Sigmoid colon (tissue), 6 donors: ENCODE measurements at regions not wholly inside any gene's neighbourhood (a gene's known extent, or its start where the extent isn't known, plus 50 kb on each side); places are given as distances from the start of the nearest gene placed in this dataset.

ENCODE experiments used
- DNase-seq: peaks from one replicate; pipeline ENCODE4 v3.0.0-alpha.2; 2019
- H3K27ac ChIP-seq, 4 donors: fragments of 200-600 bp; sonication (generic); one replicate each; pipeline ENCODE4 v1.5.1; 2016 to 2019; ENCODE audit warnings: mild to moderate bottlenecking in 1 of 4
- H3K27me3 ChIP-seq, 3 donors: fragments of 200-600 bp; sonication (generic); one replicate each; pipeline ENCODE4 v1.5.1; 2019; ENCODE audit warnings: mild to moderate bottlenecking in 1 of 3
- H3K36me3 ChIP-seq, 4 donors: fragments of 200-600 bp; sonication (generic); one replicate each; pipeline ENCODE4 v1.5.1; 2016 to 2019
- H3K4me1 ChIP-seq, 4 donors: fragments of 200-600 bp; sonication (generic); one replicate each; pipeline ENCODE4 v1.5.1; 2017 to 2019
- H3K4me3 ChIP-seq, 4 donors: fragments of 200-600 bp; sonication (generic); one replicate each; pipeline ENCODE4 v1.5.1; 2017 to 2019; ENCODE audit warnings: mild to moderate bottlenecking in 2 of 4, moderate library complexity in 1 of 4
- H3K9me3 ChIP-seq, 4 donors: fragments of 200-600 bp in 3 of 4; sonication (generic) in 3 of 4; one replicate each; pipeline versions ENCODE4 v1.5.1 to v1.6.1; 2013 to 2019
- EP300 ChIP-seq, 4 donors: sonication (generic); formaldehyde crosslinking; IDR thresholded peaks; one replicate each; pipeline ENCODE4 v1.6.1; 2017; ENCODE audit warnings: antibody characterized with exemption in 4 of 4
- POLR2A ChIP-seq, 2 donors: fragments of 450-650 bp; IDR thresholded peaks; one replicate each; pipeline ENCODE4 v1.6.1; 2016; ENCODE audit warnings: antibody characterized with exemption in 2 of 2, mild to moderate bottlenecking in 2 of 2, moderate library complexity in 2 of 2
- POLR2AphosphoS5 ChIP-seq, 4 donors: sonication (generic); formaldehyde crosslinking; IDR thresholded peaks; one replicate each; pipeline ENCODE4 v1.6.1; 2017; ENCODE audit warnings: antibody characterized with exemption in 4 of 4
- WGBS, 2 donors: extraction: QIAGEN DNeasy Blood & Tissue Kit; methylation state at CpG; one replicate each; pipeline ENCODE4 v1.1.7; 2013; 5-methylcytosine and 5-hydroxymethylcytosine counted together
- intact Hi-C: fragments of 100-400 bp; cut with DNase I; formaldehyde crosslinking; loops from one replicate; pipeline ENCODE4 v1.15.1; 2023
- TF ChIP-seq, protein P1 (sequence below), 4 experiments: fragments of 450-650 bp in 3 of 4; fragments of 200-600 bp in 1 of 4; IDR thresholded peaks; one replicate each; pipeline ENCODE4 v1.5.1; 2016 to 2019; ENCODE audit warnings: antibody characterized with exemption in 4 of 4, mild to moderate bottlenecking in 3 of 4, moderate library complexity in 2 of 4
- donor health status: healthy with polysubstance abuse.
- donor health status: healthy.

DNA sequence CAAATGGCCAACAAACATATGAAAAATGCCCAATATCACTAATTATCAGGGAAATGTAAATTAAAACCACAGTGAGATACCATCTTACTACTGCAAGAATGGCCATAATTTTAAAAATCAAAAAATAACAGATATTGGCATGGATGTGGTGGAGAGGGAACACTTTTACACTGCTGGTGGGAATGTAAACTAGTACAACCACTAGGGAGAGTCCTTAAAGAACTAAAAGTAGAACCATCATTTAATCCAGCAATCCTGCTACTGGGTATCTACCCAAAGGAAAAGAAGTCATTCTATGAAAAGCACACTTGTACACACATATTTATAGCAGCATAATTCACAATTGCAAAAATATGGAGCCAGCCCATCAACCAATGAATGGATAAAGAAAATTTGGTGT, 459.7 kb downstream of the GXYLT1 start:
- Histone ChIP-seq H3K27me3 (no peaks in the 10 kb centered on the region), H3K36me3 (no peaks in the 10 kb centered on the region), H3K4me3 (no peak overlapping the region), H3K4me1 (no peaks in the 10 kb centered on the region), H3K9me3 (no peaks in the 10 kb centered on the region), H3K27ac (no peak overlapping the region)
- intact Hi-C loops, result loop anchor here (10.0 kb wide), 1 partner anchor 340 kb away; no protein-coding TSS in a partner anchor
- TF ChIP-seq POLR2AphosphoS5 (IDR thresholded peaks at IDR 0.05), result no peak
- TF ChIP-seq, protein P1, sequence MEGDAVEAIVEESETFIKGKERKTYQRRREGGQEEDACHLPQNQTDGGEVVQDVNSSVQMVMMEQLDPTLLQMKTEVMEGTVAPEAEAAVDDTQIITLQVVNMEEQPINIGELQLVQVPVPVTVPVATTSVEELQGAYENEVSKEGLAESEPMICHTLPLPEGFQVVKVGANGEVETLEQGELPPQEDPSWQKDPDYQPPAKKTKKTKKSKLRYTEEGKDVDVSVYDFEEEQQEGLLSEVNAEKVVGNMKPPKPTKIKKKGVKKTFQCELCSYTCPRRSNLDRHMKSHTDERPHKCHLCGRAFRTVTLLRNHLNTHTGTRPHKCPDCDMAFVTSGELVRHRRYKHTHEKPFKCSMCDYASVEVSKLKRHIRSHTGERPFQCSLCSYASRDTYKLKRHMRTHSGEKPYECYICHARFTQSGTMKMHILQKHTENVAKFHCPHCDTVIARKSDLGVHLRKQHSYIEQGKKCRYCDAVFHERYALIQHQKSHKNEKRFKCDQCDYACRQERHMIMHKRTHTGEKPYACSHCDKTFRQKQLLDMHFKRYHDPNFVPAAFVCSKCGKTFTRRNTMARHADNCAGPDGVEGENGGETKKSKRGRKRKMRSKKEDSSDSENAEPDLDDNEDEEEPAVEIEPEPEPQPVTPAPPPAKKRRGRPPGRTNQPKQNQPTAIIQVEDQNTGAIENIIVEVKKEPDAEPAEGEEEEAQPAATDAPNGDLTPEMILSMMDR (IDR thresholded peaks at IDR 0.05), result peak in 2 of 4 experiments; percentile 19 to 29
- DNase-seq, result no peak

DNA sequence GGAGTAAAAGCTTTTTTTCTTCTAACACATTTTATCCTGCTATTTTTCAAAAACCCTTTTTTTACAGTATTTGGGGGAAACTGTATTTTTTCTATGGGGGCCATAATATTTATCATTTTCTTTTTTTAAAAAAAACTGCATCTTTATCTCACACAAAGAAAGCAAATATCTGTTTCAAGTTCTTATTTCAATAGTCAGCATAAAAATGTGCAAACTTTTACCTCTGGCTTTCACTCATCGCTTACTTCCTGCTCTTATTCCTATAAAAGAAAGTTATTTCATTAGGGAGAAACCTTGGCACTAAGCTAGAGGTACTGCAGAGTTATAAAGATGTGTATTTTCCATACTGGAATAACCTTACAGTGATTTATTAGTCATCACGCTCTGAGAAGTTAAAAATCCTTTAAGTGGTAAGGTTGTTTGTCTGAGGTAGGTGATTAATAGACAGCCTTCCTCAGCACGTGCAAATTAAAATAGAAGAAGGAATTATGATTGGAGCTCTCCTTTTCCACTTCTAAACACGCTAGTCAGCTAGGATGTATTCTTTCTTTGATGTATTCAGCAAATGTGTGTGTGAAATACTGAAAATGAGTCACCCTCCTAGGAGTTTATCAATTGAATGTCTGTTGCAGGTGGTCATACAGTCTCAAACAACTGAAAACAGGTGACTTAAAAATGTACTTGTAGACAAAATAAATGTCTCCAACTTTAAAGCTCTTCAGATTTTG, 461.0 kb downstream of the GXYLT1 start:
- Histone ChIP-seq H3K9me3 (no peaks in the 10 kb centered on the region), H3K27me3 (no peaks in the 10 kb centered on the region), H3K27ac (no peak overlapping the region), H3K36me3 (no peaks in the 10 kb centered on the region), H3K4me1 (no peaks in the 10 kb centered on the region), H3K4me3 (no peak overlapping the region)
- no peak for DNase-seq
- intact Hi-C loops, result loop anchor here (10.0 kb wide), 1 partner anchor 341 kb away; no protein-coding TSS in a partner anchor
- TF ChIP-seq POLR2AphosphoS5 (IDR thresholded peaks at IDR 0.05), result no peak
- WGBS, 2 donors, result 37 to 58% methylated on average over 4 of the region's 4 CpGs

DNA sequence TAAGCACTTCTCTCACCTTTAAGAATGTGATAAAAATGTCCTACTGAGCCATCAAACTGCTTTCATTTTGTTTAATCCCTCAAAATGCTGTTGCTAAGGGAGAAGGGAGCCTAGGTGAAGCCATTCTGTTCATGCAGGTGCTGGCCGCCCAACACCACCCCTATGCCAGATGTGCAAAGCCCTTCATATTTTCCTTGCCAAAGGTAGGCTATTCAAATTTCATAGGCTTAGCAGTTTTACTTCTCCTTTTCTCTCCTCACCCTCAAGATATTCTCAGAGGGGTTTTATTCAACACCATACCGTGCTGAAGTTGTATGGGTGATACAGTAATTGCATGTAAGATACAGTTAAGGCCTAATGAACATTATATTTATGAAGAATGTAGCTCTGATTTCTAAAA, 461.7 kb downstream of the GXYLT1 start:
- no peaks in the 10 kb centered on the region for H3K9me3 ChIP-seq
- H3K27me3 ChIP-seq, result no peaks in the 10 kb centered on the region
- no peak overlapping the region for H3K27ac ChIP-seq
- H3K4me1 ChIP-seq, result no peaks in the 10 kb centered on the region
- H3K4me3 ChIP-seq, result no peak overlapping the region
- intact Hi-C loops, result loop anchor here (10.0 kb wide), 1 partner anchor 342 kb away; no protein-coding TSS in a partner anchor
- 84 to 91% methylated on average over 2 of the region's 2 CpGs for WGBS, 2 donors
- DNase-seq, result no peak
- TF ChIP-seq POLR2A (IDR thresholded peaks at IDR 0.05), result no peak
- no peak for TF ChIP-seq POLR2AphosphoS5 (IDR thresholded peaks at IDR 0.05)
- TF ChIP-seq, protein P1 (IDR thresholded peaks at IDR 0.05), result no peak
- no peak for TF ChIP-seq EP300 (IDR thresholded peaks at IDR 0.05)
- no peaks in the 10 kb centered on the region for H3K36me3 ChIP-seq

DNA sequence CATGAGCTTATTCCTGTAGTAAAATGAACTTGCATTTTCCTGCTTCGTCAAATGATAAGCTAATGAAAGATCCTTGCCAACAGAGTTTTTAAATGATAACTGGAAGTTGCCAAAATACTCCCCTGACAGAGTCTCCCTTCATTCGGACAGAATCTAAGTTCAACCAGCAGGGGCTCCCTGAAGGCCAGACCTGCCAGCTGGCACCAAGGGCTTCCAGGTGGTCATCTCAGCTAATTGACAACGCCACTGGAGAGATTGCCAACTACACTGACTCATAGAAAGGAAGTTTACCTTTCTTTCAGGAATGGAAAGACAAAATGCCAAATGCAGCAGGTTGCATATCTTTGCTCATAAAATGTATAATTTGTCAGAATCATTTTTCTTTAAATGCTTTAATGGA, 462.8 kb downstream of the GXYLT1 start:
- Histone ChIP-seq H3K4me1 (no peaks in the 10 kb centered on the region), H3K9me3 (no peaks in the 10 kb centered on the region), H3K27ac (no peak overlapping the region), H3K36me3 (no peaks in the 10 kb centered on the region), H3K4me3 (no peak overlapping the region), H3K27me3 (no peaks in the 10 kb centered on the region)
- intact Hi-C loops, result loop anchor here (10.0 kb wide), 1 partner anchor 343 kb away; no protein-coding TSS in a partner anchor
- WGBS, 2 donors, result 63 to 83% methylated on average over 3 of the region's 3 CpGs
- TF ChIP-seq POLR2A (IDR thresholded peaks at IDR 0.05) (no peak), EP300 (IDR thresholded peaks at IDR 0.05) (no peak), POLR2AphosphoS5 (IDR thresholded peaks at IDR 0.05) (no peak)
- TF ChIP-seq, protein P1 (IDR thresholded peaks at IDR 0.05), result no peak
- DNase-seq, result no peak

DNA sequence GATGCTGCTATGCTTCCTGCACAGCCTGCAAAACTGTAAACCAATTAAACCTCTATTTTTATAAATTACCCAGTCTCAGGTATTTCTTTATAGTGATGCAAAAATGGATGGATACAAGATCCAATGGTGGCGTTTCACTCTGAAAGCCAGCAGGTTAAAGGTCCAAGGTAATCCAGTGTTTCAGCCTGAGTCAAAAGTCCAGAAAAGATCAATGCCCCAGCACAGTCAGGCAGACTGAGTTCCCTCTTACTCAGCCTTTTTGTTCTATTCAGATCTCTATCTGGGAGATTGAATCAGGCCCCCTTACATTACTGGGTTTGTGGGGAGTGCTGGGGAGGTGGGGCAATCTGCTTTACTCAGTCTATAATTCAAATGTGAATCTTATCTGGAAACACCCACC, 464.5 kb downstream of the GXYLT1 start:
- Histone ChIP-seq H3K4me3 (no peak overlapping the region), H3K27ac (no peak overlapping the region), H3K36me3 (no peaks in the 10 kb centered on the region), H3K27me3 (no peaks in the 10 kb centered on the region), H3K9me3 (no peaks in the 10 kb centered on the region), H3K4me1 (no peaks in the 10 kb centered on the region)
- WGBS, 2 donors, result 67 to 96% methylated on average over 1 of the region's 1 CpG
- TF ChIP-seq EP300 (IDR thresholded peaks at IDR 0.05) (no peak), POLR2AphosphoS5 (IDR thresholded peaks at IDR 0.05) (no peak), POLR2A (IDR thresholded peaks at IDR 0.05) (no peak)
- TF ChIP-seq, protein P1 (IDR thresholded peaks at IDR 0.05), result no peak
- intact Hi-C loops, result loop anchor here (10.0 kb wide), 1 partner anchor 345 kb away; no protein-coding TSS in a partner anchor
- DNase-seq, result no peak
